Activated naive CD8-positive, alpha-beta T cell treated with anti-CD3 and anti-CD28 coated beads for 36 hours (primary cell): ENCODE measurements at regions not wholly inside any gene's neighbourhood (a gene's known extent, or its start where the extent isn't known, plus 50 kb on each side); places are given as distances from the start of the nearest gene placed in this dataset.

ENCODE experiments used
- DNase-seq: peaks from one replicate; pipeline ENCODE4 v3.0.0; 2021
- H3K27ac Mint-ChIP-seq: one replicate; pipeline ENCODE4 v1.8.0; 2022; ENCODE audit warnings: mild to moderate bottlenecking, moderate library complexity, mixed read lengths
- H3K27me3 Mint-ChIP-seq: one replicate; pipeline ENCODE4 v1.8.0; 2022; ENCODE audit warnings: mild to moderate bottlenecking, mixed read lengths
- H3K36me3 Mint-ChIP-seq: one replicate; pipeline ENCODE4 v1.8.0; 2021; ENCODE audit warnings: mild to moderate bottlenecking, mixed read lengths
- H3K4me1 Mint-ChIP-seq: one replicate; pipeline ENCODE4 v1.8.0; 2021; ENCODE audit warnings: mixed read lengths
- H3K4me3 Mint-ChIP-seq: one replicate; pipeline ENCODE4 v1.8.0; 2022; ENCODE audit warnings: mild to moderate bottlenecking, moderate library complexity, mixed read lengths
- H3K9me3 Mint-ChIP-seq: one replicate; pipeline ENCODE4 v1.8.0; 2022; ENCODE audit warnings: mixed read lengths

DNA sequence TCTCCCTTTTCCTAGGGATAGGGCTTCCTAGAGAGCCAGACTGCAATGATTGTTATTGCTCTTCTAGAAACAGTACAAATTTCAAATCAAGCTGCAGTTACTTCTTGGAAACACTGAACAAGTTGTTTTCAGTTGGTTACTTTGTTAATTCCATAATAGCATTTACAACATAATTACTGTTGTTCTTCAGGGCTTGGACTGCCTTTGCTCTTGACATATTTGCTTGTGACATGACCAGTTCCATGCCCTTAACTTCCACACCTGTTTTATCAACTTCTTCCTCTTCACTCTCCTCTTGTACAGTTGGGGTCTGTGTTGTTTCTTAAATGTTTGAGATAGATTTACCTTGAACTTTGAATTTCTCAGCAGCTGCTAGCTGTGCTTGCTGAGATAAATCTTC, 104.4 kb downstream of the SEC23IP start:
- Mint-ChIP-seq H3K9me3 (peaks cover 17% of the 10 kb centered on the region), H3K27me3 (peaks cover 11% of the 10 kb centered on the region), H3K4me1 (no peaks in the 10 kb centered on the region), H3K4me3 (no peak overlapping the region), H3K36me3 (no peaks in the 10 kb centered on the region), H3K27ac (no peak overlapping the region)
- no peak for DNase-seq

DNA sequence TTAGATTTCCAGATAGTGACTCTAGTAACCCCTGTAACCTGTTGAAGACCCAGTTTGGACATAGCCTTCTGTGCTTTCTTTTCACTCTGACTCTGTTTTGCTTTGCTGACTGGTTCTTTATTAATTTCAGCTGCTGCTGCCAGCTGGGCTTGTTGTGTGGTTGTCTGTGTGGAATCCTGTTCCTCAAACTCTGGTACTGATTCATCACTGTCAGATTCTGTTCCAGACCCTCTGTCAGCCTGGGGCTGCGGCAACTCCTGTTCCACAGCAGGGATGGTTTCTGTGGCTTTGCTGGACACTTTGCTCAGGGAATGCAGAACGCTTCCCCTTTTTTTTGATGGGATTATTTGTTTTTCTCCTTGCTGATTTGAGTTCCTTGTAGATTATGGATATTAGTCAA, 104.9 kb downstream of the SEC23IP start:
- no peaks in the 10 kb centered on the region for H3K36me3 Mint-ChIP-seq
- DNase-seq, result no peak
- H3K9me3 Mint-ChIP-seq, result peaks cover 17% of the 10 kb centered on the region
- H3K27me3 Mint-ChIP-seq, result peaks cover 11% of the 10 kb centered on the region
- H3K4me1 Mint-ChIP-seq, result no peaks in the 10 kb centered on the region
- H3K27ac Mint-ChIP-seq, result no peak overlapping the region
- no peak overlapping the region for H3K4me3 Mint-ChIP-seq

DNA sequence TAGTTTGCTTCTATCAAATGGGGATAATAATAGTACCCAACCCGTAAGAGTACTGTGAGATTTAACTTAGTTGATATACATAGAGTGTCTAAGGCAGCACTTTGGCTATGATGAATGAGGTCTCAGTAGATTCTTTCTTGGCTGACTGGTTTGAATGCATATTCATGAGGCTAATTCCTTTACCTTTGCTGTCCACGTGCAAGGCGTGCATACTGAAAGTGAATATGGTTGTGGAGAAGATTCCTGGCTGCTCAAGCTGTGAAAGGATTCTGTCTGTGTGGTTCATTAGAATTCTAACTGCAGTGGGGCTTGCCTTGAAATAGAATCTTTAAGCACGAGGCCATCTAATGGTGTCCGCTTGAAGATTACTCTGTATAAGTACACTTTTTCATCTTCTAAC, 110.3 kb downstream of the SEC23IP start:
- H3K27ac Mint-ChIP-seq, result no peak overlapping the region
- peaks cover 12% of the 10 kb centered on the region for H3K27me3 Mint-ChIP-seq
- DNase-seq, result no peak
- H3K36me3 Mint-ChIP-seq, result no peaks in the 10 kb centered on the region
- H3K9me3 Mint-ChIP-seq, result peaks cover under 1% of the 10 kb centered on the region
- H3K4me3 Mint-ChIP-seq, result no peak overlapping the region
- no peaks in the 10 kb centered on the region for H3K4me1 Mint-ChIP-seq

DNA sequence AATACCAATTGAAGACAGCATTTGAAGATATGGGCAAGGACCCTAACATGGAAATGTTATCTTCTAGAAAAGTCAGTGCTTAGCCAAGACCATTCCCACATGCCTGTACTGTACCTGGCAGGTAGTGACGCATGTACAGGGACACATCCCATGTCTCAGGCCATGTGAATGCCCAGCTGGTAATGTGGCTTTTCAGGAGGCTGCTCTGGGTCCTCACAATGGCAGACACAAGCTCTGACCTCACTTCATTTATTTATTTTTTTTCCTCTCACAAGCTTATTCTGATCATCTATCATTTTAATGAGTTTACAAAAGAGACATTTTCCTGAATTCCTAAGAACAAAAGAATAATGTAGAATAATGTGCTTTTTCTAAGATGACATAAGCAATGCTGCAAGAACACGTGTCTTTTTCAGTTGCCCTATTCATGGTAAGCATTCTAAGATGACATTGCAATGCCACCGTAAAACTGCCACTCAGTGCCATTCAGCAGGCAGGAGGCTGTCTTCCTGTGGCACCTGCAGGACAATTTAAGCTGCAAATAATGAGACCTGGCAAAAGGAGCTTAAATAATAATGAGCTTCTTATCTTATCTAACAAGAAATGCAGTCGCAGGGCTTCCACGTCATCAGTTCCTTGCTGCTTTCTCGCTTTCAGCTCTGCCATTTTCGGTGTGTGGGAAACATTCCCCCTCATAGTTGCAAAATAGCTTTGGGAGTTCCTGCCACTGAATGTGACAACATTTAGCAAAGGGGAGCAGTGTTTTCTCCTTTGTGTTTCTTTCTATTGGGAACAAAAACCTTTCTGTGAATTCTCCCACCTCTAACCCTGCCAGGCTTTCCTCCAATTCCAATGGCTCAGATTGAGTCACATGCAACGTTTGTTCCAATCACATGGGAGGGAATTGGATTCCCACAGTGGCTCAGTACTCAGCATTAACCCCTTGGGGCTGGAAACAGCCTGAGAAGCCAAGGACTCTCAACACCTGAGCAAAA, 113.0 kb downstream of the SEC23IP start:
- H3K4me3 Mint-ChIP-seq, result no peak overlapping the region
- no peaks in the 10 kb centered on the region for H3K9me3 Mint-ChIP-seq
- peaks cover 15% of the 10 kb centered on the region for H3K27me3 Mint-ChIP-seq
- no peaks in the 10 kb centered on the region for H3K4me1 Mint-ChIP-seq
- H3K36me3 Mint-ChIP-seq, result no peaks in the 10 kb centered on the region
- no peak for DNase-seq
- no peak overlapping the region for H3K27ac Mint-ChIP-seq

DNA sequence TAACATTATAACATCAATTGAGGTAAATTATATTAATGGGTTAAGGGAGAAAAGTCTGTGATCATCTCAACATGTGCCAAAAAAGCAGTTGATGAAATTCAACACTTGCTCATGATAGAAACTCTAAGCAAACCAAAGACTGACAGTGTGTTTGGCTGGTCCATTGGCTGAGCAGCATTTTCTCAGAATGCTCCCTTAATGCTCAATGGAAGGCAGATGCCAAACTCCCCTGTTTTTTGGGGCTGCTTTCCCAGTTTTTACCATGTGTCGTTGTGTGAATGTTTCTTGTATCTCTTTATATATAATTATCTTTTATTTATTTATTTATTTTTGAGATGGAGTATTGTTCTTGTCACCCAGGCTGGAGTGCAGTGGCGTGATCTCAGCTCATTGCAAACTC, 114.7 kb downstream of the SEC23IP start:
- Mint-ChIP-seq H3K27me3 (peaks cover 32% of the 10 kb centered on the region), H3K9me3 (no peaks in the 10 kb centered on the region), H3K4me1 (no peaks in the 10 kb centered on the region), H3K36me3 (no peaks in the 10 kb centered on the region), H3K4me3 (no peak overlapping the region), H3K27ac (no peak overlapping the region)
- DNase-seq, result no peak

DNA sequence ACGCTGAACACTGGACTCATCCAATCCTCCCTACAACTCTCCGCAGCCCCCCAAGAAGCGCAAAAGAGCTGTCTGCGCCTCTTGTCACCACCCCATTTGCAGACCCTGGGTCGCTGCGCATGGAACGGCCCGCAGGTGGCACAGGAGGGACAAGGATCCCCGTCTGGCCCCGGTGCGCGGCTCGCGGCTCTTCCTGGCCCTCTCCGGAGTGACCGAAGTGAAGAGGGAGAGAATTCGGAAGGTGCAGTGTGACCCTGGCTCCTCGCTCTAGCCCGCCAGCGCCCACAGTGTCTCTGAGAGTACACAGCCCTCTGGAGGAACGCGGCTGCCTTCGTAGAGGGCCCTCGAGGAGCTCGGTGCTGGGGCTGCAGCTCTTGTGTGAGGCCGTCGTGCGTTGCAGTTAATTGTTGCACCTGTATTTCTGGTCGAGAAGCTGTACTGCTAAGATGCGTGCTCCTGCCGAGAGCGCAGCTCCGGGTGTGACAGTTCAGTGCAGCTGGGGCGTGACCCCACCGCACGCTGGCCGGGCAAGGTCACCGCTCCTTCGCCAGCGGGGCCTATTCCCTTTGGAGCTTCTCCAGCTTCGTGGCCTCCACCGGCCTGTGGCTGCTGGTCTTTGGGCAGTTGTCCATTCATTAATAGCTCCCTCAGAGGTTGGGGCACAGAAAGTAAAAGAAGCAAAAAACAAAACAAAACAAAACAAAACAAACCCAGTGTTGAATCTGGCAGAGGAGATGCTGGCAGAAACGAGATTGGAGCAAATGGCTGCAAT, 119.0 kb downstream of the SEC23IP start:
- no peaks in the 10 kb centered on the region for H3K36me3 Mint-ChIP-seq
- H3K4me1 Mint-ChIP-seq, result no peaks in the 10 kb centered on the region
- no peaks in the 10 kb centered on the region for H3K9me3 Mint-ChIP-seq
- no peak overlapping the region for H3K4me3 Mint-ChIP-seq
- no peak overlapping the region for H3K27ac Mint-ChIP-seq
- H3K27me3 Mint-ChIP-seq, result peaks cover 43% of the 10 kb centered on the region
- no peak for DNase-seq

DNA sequence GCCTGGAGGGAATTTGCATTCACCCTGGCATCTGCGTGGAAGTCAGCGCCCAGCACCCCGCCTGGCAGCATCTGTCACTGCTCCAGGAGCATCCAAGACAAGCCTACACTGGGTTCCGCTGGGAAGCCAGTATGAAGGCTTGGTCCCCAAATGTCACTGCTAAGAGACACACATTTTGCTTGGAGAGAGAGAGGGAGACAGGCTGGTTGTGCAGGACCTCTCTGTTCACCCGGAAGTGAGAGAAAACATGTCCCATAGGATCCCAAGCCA, 119.5 kb downstream of the SEC23IP start:
- no peaks in the 10 kb centered on the region for H3K36me3 Mint-ChIP-seq

DNA sequence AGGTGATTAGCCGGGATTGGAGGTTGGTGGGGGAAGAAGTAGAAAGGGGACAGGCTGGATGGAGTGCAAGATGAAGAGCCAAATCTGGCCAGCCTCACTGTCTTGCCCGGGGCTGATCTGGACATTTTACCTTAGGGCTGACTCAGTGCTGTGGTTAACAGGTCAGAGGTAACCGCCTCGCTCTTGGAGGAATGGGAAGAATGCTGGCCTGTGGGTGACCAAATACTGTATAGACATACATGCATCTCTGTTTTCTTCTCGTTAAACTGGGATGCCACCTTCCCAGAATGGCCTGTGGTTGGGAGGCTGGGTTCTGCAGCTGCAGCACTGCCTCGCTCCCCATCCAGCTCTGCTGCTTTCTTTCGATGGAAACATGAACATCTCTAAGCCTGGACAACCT, 120.0 kb downstream of the SEC23IP start:
- no peaks in the 10 kb centered on the region for H3K36me3 Mint-ChIP-seq
- DNase-seq, result no peak
- peaks cover 47% of the 10 kb centered on the region for H3K27me3 Mint-ChIP-seq
- no peaks in the 10 kb centered on the region for H3K9me3 Mint-ChIP-seq
- no peak overlapping the region for H3K27ac Mint-ChIP-seq
- no peak overlapping the region for H3K4me3 Mint-ChIP-seq
- no peaks in the 10 kb centered on the region for H3K4me1 Mint-ChIP-seq

More for the DNA sequence above, 119.5 kb downstream of the SEC23IP start:
- Mint-ChIP-seq H3K4me3 (no peak overlapping the region), H3K9me3 (no peaks in the 10 kb centered on the region), H3K27ac (no peak overlapping the region), H3K27me3 (peaks cover 47% of the 10 kb centered on the region), H3K4me1 (no peaks in the 10 kb centered on the region)
- DNase-seq, result no peak

DNA sequence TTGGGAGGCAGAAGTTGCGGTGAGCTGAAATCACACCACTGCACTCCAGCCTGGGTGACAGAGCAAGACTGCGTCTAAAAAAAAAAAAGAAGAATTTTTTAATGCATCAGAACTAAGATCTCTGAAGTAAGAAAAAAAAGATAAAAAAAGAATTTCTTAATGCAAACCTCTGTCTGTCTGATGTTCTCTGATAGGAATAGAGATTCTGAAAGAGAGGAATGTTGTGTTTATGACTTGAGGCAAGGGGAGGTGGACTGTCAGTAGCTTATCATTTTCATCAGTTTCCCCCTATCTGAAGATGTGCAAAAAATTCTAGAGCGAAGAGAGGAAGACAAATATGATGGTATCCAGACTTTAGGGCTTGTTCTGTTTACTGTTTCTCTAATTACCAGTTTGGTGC, 121.5 kb downstream of the SEC23IP start:
- no peaks in the 10 kb centered on the region for H3K4me1 Mint-ChIP-seq
- peaks cover 47% of the 10 kb centered on the region for H3K27me3 Mint-ChIP-seq
- H3K36me3 Mint-ChIP-seq, result no peaks in the 10 kb centered on the region
- no peak overlapping the region for H3K4me3 Mint-ChIP-seq
- no peak for DNase-seq
- H3K27ac Mint-ChIP-seq, result no peak overlapping the region
- H3K9me3 Mint-ChIP-seq, result no peaks in the 10 kb centered on the region

DNA sequence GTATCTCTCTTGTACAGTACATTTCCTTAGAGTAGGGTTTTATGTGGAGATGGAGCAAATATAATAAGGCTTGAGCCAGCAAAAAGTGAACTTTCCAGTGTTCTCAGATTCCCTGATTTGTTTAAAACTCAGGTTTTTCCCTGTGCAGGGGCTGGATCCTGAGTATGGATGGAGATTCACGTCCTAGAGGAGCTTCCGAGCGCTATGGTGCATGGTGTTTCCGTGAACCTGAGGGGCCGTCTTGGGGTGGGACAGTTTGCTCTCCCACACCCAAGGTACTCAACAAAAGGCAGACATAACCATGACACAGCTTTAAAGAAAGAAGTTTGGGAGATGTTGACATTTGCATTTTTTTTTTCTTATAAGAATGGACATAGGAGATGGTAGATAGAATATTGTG, 122.5 kb downstream of the SEC23IP start:
- Mint-ChIP-seq H3K27me3 (peaks cover 44% of the 10 kb centered on the region), H3K27ac (no peak overlapping the region), H3K4me1 (no peaks in the 10 kb centered on the region), H3K36me3 (no peaks in the 10 kb centered on the region), H3K9me3 (no peaks in the 10 kb centered on the region), H3K4me3 (no peak overlapping the region)
- no peak for DNase-seq

DNA sequence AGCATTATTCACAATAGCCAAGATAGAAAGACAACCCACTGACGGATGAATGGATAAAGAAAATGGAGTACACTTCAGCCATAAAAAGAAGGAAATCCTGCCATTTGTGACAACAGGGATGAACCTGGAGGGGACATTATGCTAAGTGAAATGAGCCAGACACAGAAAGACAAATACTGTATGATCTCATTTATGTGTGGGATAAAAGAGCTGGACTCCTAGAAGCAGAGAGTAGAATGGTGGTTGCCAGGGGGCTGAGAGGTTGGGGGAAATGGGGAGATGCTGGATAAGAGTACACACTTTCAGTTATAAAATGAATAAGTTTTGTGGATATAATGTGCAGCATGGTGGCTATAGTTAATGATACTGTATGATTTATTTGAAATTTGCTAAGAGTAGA, 124.4 kb downstream of the SEC23IP start:
- no peak for DNase-seq
- H3K36me3 Mint-ChIP-seq, result no peaks in the 10 kb centered on the region
- no peaks in the 10 kb centered on the region for H3K9me3 Mint-ChIP-seq
- no peaks in the 10 kb centered on the region for H3K4me1 Mint-ChIP-seq
- H3K27me3 Mint-ChIP-seq, result peaks cover 34% of the 10 kb centered on the region
- H3K27ac Mint-ChIP-seq, result no peak overlapping the region
- H3K4me3 Mint-ChIP-seq, result no peak overlapping the region

DNA sequence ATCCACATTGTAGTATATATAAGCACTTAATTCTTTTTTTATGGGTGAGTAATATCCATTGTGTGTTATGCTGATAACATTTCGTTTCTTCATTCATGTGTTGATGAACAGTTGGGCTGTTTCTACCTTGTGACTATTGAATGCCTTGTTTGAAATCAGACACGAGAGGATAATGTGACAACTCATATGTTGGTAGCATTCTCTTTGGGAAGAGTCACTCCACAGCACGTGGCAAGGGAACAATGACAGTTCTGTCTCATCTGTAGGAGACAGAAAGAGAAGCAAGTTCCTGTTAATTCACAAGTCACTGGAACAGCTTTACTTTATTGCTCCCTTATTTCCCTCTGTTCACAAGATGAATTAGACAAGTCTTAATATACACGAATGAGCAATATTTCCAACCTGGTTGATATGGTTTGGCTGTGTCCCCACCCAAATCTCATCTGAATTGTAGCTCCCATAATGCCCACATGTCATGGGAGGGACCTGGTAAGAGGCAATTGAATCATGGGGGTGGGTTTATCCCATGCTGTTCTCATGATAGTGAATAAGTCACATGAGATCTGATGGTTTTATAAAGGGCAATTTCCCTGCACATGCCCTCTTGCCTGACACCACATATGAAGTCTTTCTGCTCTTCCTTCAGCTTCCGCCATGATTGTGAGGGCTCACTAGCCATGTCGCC, 125.3 kb downstream of the SEC23IP start:
- Mint-ChIP-seq H3K4me1 (no peaks in the 10 kb centered on the region), H3K27ac (no peak overlapping the region), H3K27me3 (peaks cover 24% of the 10 kb centered on the region), H3K4me3 (no peak overlapping the region), H3K36me3 (no peaks in the 10 kb centered on the region), H3K9me3 (no peaks in the 10 kb centered on the region)
- DNase-seq, result no peak

DNA sequence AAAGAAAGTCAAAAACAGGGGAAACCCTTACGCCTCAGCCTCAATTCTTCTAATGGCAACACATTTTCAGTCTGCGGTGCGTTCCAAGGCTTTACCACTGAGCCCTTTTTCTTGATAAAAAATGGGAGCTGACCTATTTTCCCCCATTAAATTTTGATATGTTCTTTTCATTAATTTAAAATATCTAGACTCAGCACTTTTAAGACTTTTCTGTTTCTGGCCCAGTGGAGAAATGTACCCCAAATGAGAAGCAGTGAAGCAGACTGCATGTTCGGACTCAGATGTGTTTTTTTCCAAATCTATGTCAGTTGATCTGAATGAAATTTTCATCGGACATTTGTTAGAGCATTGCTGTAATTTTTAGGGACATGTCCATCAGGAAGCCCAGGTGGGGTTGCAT, 126.2 kb downstream of the SEC23IP start:
- Mint-ChIP-seq H3K27ac (no peak overlapping the region), H3K36me3 (no peaks in the 10 kb centered on the region), H3K9me3 (no peaks in the 10 kb centered on the region), H3K4me1 (no peaks in the 10 kb centered on the region), H3K4me3 (no peak overlapping the region), H3K27me3 (peaks cover 21% of the 10 kb centered on the region)
- no peak for DNase-seq

DNA sequence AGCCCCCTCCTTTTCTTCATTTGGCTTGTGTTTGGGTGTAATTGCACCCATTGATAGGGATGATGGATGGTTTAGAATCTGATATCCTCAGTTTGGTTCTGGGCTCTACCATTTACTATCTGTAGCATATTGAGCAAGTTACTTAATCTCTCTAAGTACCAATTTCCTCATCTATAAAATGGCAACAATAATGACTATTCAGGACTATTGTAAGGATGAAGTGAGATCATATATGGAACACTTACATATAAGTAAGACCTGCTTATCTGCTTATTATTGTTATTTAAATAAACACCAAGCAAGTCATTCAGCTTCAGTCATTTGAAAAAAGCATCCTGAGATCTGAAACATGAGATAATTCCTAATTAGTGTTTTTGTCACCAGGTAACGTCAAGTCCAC, 127.0 kb downstream of the SEC23IP start:
- no peak for DNase-seq
- Mint-ChIP-seq H3K27ac (no peak overlapping the region), H3K9me3 (no peaks in the 10 kb centered on the region), H3K36me3 (no peaks in the 10 kb centered on the region), H3K4me1 (no peaks in the 10 kb centered on the region), H3K27me3 (peaks cover 25% of the 10 kb centered on the region), H3K4me3 (no peak overlapping the region)

DNA sequence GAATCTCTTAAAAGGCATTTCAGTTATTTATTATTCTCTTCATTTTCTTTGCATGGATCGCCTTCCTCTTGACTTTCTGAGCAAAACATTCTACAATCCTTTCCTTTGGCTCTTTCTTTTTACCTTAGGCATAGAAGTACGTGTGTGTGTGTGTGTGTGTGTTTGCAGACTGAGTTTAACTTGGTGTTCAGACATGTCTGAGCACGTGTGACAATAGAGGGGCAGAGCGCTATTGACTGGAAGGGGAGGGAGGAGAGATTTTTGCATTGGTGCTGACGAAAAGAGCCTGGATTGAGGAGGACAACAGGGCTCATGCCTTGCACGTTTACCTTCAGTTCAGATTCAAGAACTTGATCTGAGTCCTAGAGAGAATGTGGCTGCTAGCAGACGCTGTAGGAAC, 129.8 kb downstream of the SEC23IP start:
- Mint-ChIP-seq H3K27ac (no peak overlapping the region), H3K4me3 (no peak overlapping the region), H3K27me3 (peaks cover 26% of the 10 kb centered on the region), H3K9me3 (no peaks in the 10 kb centered on the region), H3K36me3 (no peaks in the 10 kb centered on the region), H3K4me1 (no peaks in the 10 kb centered on the region)
- no peak for DNase-seq
